ENCODE measurements at regions not wholly inside any gene's neighbourhood (a gene's known extent, or its start where the extent isn't known, plus 50 kb on each side); places are given as distances from the start of the nearest gene placed in this dataset.

GRCh38 chr14:51189600-51190376, 50.3 kb upstream of the TMX1 start:
- H3K4me3 ChIP-seq, result no peak overlapping the region
- H3K27ac ChIP-seq, result no peak overlapping the region
- no peak for FAIRE-seq
- H3K4me2 ChIP-seq, result no peak overlapping the region
- DNase-seq (ENCODE audit: low read depth in 1 of 2, low spot score in 1 of 2), result no peak
- H3K4me1 ChIP-seq, result no peaks in the 10 kb centered on the region
- ChIA-PET POLR2A (no interaction called here), CTCF (no interaction called here)
- ATAC-seq, result no peak
- WGBS (ENCODE audit: missing lambda C conversion rate), result 88% methylated on average over 4 of the region's 4 CpGs
- no peak for TF ChIP-seq HMGXB4 (CRISPR knock-in tag; IDR thresholded peaks at IDR 0.05; ENCODE audit: borderline replicate concordance)
- TF ChIP-seq RNF2 (IDR thresholded peaks at IDR 0.05; ENCODE audit: borderline replicate concordance, low read depth), result no peak
- TF ChIP-seq EP300 (IDR thresholded peaks at IDR 0.05), result no peak
- no peak for TF ChIP-seq ZFP36 (IDR thresholded peaks at IDR 0.05; ENCODE audit: borderline replicate concordance, partially characterized antibody)
- no peak for TF ChIP-seq REST (IDR thresholded peaks at IDR 0.05)
- no peak for TF ChIP-seq ZNF302 (CRISPR knock-in tag; IDR thresholded peaks at IDR 0.05)
- no peak for TF ChIP-seq TFCP2L1 (CRISPR knock-in tag; IDR thresholded peaks at IDR 0.05)
- no peak for TF ChIP-seq PBX3 (IDR thresholded peaks at IDR 0.05)
- no peak for TF ChIP-seq BCL3 (IDR thresholded peaks at IDR 0.05)
- TF ChIP-seq USF2 (IDR thresholded peaks at IDR 0.05), result no peak
- no peaks in the 10 kb centered on the region for H3K9me3 ChIP-seq

Measured in A549 (cell line).